GM23338 (cell line): ENCODE measurements at regions not wholly inside any gene's neighbourhood (a gene's known extent, or its start where the extent isn't known, plus 50 kb on each side); places are given as distances from the start of the nearest gene placed in this dataset.

ENCODE experiments used
- ATAC-seq: fragments of 200-7000 bp; cut with Tn5 transposase; 3 replicates; pipeline ENCODE4 v1.9.1; 2020
- DNase-seq: peaks from one replicate; pipeline ENCODE4 v3.0.0-alpha.2; 2015; ENCODE audit warnings: low spot score
- H2AFZ ChIP-seq: fragments of 200-600 bp; sonication (generic); 2 replicates; pipeline ENCODE4 v1.8.0; 2016; ENCODE audit warnings: antibody characterized with exemption, mild to moderate bottlenecking, moderate library complexity
- H3F3A ChIP-seq: fragments of 200-600 bp; sonication (generic); replicated peaks from 2 replicates; pipeline ENCODE4 v1.8.0; 2017; ENCODE audit warnings: antibody characterized with exemption, mixed run types, low read depth
- H3K27ac ChIP-seq: fragments of 200-600 bp; sonication (generic); 2 replicates; pipeline ENCODE4 v1.6.1; 2016; ENCODE audit warnings: low read depth
- H3K27me3 ChIP-seq: fragments of 200-600 bp; sonication (generic); 2 replicates; pipeline ENCODE4 v1.8.0; 2016; ENCODE audit warnings: mild to moderate bottlenecking, mixed run types, moderate library complexity; ENCODE audit not compliant: insufficient read depth
- H3K36me3 ChIP-seq: fragments of 200-600 bp; sonication (generic); 2 replicates; pipeline ENCODE4 v1.8.0; 2016; ENCODE audit warnings: mild to moderate bottlenecking; ENCODE audit not compliant: insufficient read depth
- H3K4me1 ChIP-seq: fragments of 200-600 bp; sonication (generic); 2 replicates; pipeline ENCODE4 v1.8.0; 2016; ENCODE audit warnings: mild to moderate bottlenecking, moderate library complexity; ENCODE audit not compliant: insufficient read depth
- H3K4me2 ChIP-seq: fragments of 200-600 bp; sonication (generic); 2 replicates; pipeline ENCODE4 v1.7.1; 2017; ENCODE audit warnings: mixed run types
- H3K4me3 ChIP-seq: fragments of 200-600 bp; sonication (generic); 2 replicates; pipeline ENCODE4 v1.6.1; 2016; ENCODE audit warnings: mixed run types
- H3K79me2 ChIP-seq: fragments of 200-600 bp; sonication (generic); replicated peaks from 2 replicates; pipeline ENCODE4 v1.8.0; 2017; ENCODE audit warnings: mild to moderate bottlenecking; ENCODE audit not compliant: insufficient read depth
- H3K9me2 ChIP-seq: fragments of 200-600 bp; sonication (generic); 2 replicates; pipeline ENCODE4 v1.8.0; 2017; ENCODE audit not compliant: insufficient read depth
- H4K20me1 ChIP-seq: fragments of 200-600 bp; sonication (generic); replicated peaks from 2 replicates; pipeline ENCODE4 v1.8.0; 2017; ENCODE audit warnings: mild to moderate bottlenecking; ENCODE audit not compliant: insufficient read depth
- H3K27ac Mint-ChIP-seq: 2 replicates; pipeline ENCODE4 v1.8.0; 2020; ENCODE audit warnings: inconsistent platforms, mild to moderate bottlenecking, moderate library complexity, mixed read lengths
- H3K27me3 Mint-ChIP-seq: 3 replicates; pipeline ENCODE4 v1.8.0; 2022; ENCODE audit warnings: low read depth, mild to moderate bottlenecking, moderate library complexity, mixed read lengths, inconsistent platforms; ENCODE audit not compliant: insufficient read depth, poor library complexity
- H3K36me3 Mint-ChIP-seq: 3 replicates; pipeline ENCODE4 v1.8.0; 2021; ENCODE audit warnings: low read depth, mild to moderate bottlenecking, inconsistent platforms, moderate library complexity, mixed read lengths
- H3K4me1 Mint-ChIP-seq: 3 replicates; pipeline ENCODE4 v1.8.0; 2020; ENCODE audit warnings: mild to moderate bottlenecking, inconsistent platforms, mixed read lengths
- H3K4me3 Mint-ChIP-seq: 3 replicates; pipeline ENCODE4 v1.8.0; 2021; ENCODE audit warnings: moderate library complexity, mild to moderate bottlenecking, inconsistent platforms, mixed read lengths
- H3K9me3 Mint-ChIP-seq: 3 replicates; pipeline ENCODE4 v1.8.0; 2020; ENCODE audit warnings: moderate library complexity, mild to moderate bottlenecking, inconsistent platforms, mixed read lengths
- CREB1 ChIP-seq: fragments of 250-450 bp; sonication (Bioruptor Pico); IDR thresholded peaks from 2 replicates; pipeline ENCODE4 v1.5.0; 2020; ENCODE audit warnings: low read depth, mild to moderate bottlenecking, moderate library complexity
- CTCF ChIP-seq, 2 experiments: fragments of 200-600 bp in 1 of 2; sonication (generic) in 1 of 2; conservative IDR thresholded peaks; 2 replicates each; pipeline versions ENCODE4 v1.5.1 to v1.6.1; 2016 to 2017; ENCODE audit warnings: antibody characterized with exemption in 2 of 2, low read depth in 2 of 2, mild to moderate bottlenecking in 2 of 2, moderate library complexity in 1 of 2
- ETS1 ChIP-seq: IDR thresholded peaks from 2 replicates; pipeline ENCODE4 v1.6.1; 2016; ENCODE audit warnings: antibody characterized with exemption
- EZH2 ChIP-seq: fragments of 200-600 bp; sonication (generic); IDR thresholded peaks from one replicate; pipeline ENCODE4 v1.8.0; 2017; ENCODE audit warnings: antibody characterized with exemption, mild to moderate bottlenecking, low read depth; ENCODE audit not compliant: unreplicated experiment
- EZH2phosphoT487 ChIP-seq: fragments of 200-600 bp; sonication (generic); IDR thresholded peaks from one replicate; pipeline ENCODE4 v1.8.1; 2018; ENCODE audit warnings: antibody characterized with exemption; ENCODE audit not compliant: unreplicated experiment
- JUNB ChIP-seq: IDR thresholded peaks from one replicate; pipeline ENCODE4 v1.6.1; 2016; ENCODE audit warnings: antibody characterized with exemption; ENCODE audit not compliant: unreplicated experiment
- POLR2AphosphoS5 ChIP-seq: IDR thresholded peaks from 2 replicates; pipeline ENCODE4 v1.6.1; 2016; ENCODE audit warnings: antibody characterized with exemption, low read depth
- REST ChIP-seq: IDR thresholded peaks from one replicate; pipeline ENCODE4 v1.6.1; 2018; ENCODE audit warnings: antibody characterized with exemption; ENCODE audit not compliant: unreplicated experiment
- STAT1 ChIP-seq: IDR thresholded peaks from one replicate; pipeline ENCODE4 v1.6.1; 2016; ENCODE audit warnings: antibody characterized with exemption; ENCODE audit not compliant: unreplicated experiment
- ZNF114 ChIP-seq: fragments of 250-450 bp; sonication (Bioruptor Pico); IDR thresholded peaks from 2 replicates; pipeline ENCODE4 v1.5.0; 2020; ENCODE audit warnings: mild to moderate bottlenecking, moderate library complexity
- ZNF331 ChIP-seq: fragments of 250-450 bp; sonication (Bioruptor Pico); IDR thresholded peaks from 2 replicates; pipeline ENCODE4 v1.5.0; 2020; ENCODE audit warnings: low read depth, mild to moderate bottlenecking, moderate library complexity

GRCh38 chr4:174023641-174024040, 259.8 kb downstream of the FBXO8 start (continued):
- TF ChIP-seq CREB1 (CRISPR knock-in tag): no peak
- TF ChIP-seq EZH2phosphoT487: no peak
- no peak for TF ChIP-seq EZH2
- TF ChIP-seq ZNF331 (CRISPR knock-in tag): no peak

- Histone ChIP-seq H3K36me3 (no peaks in the 10 kb centered on the region), H2AFZ (no peak overlapping the region), H3K79me2 (no peaks in the 10 kb centered on the region), H3K27me3 (no peaks in the 10 kb centered on the region), H3K9me2 (no peaks in the 10 kb centered on the region), H3K27ac (no peak overlapping the region), H3F3A (no peaks in the 10 kb centered on the region), H4K20me1 (no peaks in the 10 kb centered on the region), H3K4me2 (no peak overlapping the region), H3K4me1 (no peaks in the 10 kb centered on the region), H3K4me3 (no peak overlapping the region)
- Mint-ChIP-seq H3K4me1 (0 out of 3 replicates have a peak, but pooled peaks cover 3% of the 10 kb centered on the region), H3K36me3 (no peaks in the 10 kb centered on the region), H3K27ac (no peak overlapping the region), H3K9me3 (no peaks in the 10 kb centered on the region), H3K4me3 (no peak overlapping the region), H3K27me3 (peaks cover 2% of the 10 kb centered on the region)
- no peak for DNase-seq
- TF ChIP-seq POLR2AphosphoS5 (no peak), ZNF331 (CRISPR knock-in tag) (no peak), CREB1 (CRISPR knock-in tag) (no peak), CTCF (conservative IDR thresholded peaks at IDR 0.05; ENCODE audit: low read depth in 2 of 2) (no peak)
- no peak for ATAC-seq
These were observed 265.2 kb downstream of the FBXO8 start for GRCh38 chr4:174018236-174018635.

- 0 out of 3 replicates have a peak, but pooled peaks cover 3% of the 10 kb centered on the region for H3K4me1 Mint-ChIP-seq
- no peak for TF ChIP-seq REST
- TF ChIP-seq ZNF114 (CRISPR knock-in tag): no peak
- no peak for TF ChIP-seq CTCF (conservative IDR thresholded peaks at IDR 0.05; ENCODE audit: low read depth in 2 of 2)
- TF ChIP-seq EZH2phosphoT487: no peak
- TF ChIP-seq POLR2AphosphoS5: no peak
- no peak for TF ChIP-seq EZH2
- TF ChIP-seq ZNF331 (CRISPR knock-in tag): no peak
- TF ChIP-seq ETS1: no peak
- TF ChIP-seq JUNB: no peak
- no peak for TF ChIP-seq STAT1
These were observed 267.2 kb downstream of the FBXO8 start for GRCh38 chr4:174016251-174016650.

More at GRCh38 chr4:174016251-174016650, 267.2 kb downstream of the FBXO8 start:
- no peaks in the 10 kb centered on the region for H3K9me3 Mint-ChIP-seq
- peaks cover 2% of the 10 kb centered on the region for H3K27me3 Mint-ChIP-seq
- Histone ChIP-seq H3K4me2 (no peak overlapping the region), H3K36me3 (no peaks in the 10 kb centered on the region), H3K9me2 (no peaks in the 10 kb centered on the region), H3K27ac (no peak overlapping the region), H4K20me1 (no peaks in the 10 kb centered on the region), H3F3A (no peaks in the 10 kb centered on the region), H3K4me3 (no peak overlapping the region), H2AFZ (no peak overlapping the region), H3K27me3 (no peaks in the 10 kb centered on the region), H3K79me2 (no peaks in the 10 kb centered on the region), H3K4me1 (no peaks in the 10 kb centered on the region)
- DNase-seq: no peak
- no peak overlapping the region for H3K4me3 Mint-ChIP-seq
- ATAC-seq: no peak
- no peak overlapping the region for H3K27ac Mint-ChIP-seq
- H3K36me3 Mint-ChIP-seq: no peaks in the 10 kb centered on the region
